GM23338 (cell line): ENCODE measurements at regions not wholly inside any gene's neighbourhood (a gene's known extent, or its start where the extent isn't known, plus 50 kb on each side); places are given as distances from the start of the nearest gene placed in this dataset.

Experiments used
- CREB1 ChIP-seq: fragments of 250-450 bp; sonication (Bioruptor Pico); IDR thresholded peaks from 2 replicates; pipeline ENCODE4 v1.5.0; 2020; ENCODE audit warnings: low read depth, mild to moderate bottlenecking, moderate library complexity
- CTCF ChIP-seq, 2 experiments: fragments of 200-600 bp in 1 of 2; sonication (generic) in 1 of 2; conservative IDR thresholded peaks; 2 replicates each; pipeline versions ENCODE4 v1.5.1 to v1.6.1; 2016 to 2017; ENCODE audit warnings: antibody characterized with exemption in 2 of 2, low read depth in 2 of 2, mild to moderate bottlenecking in 2 of 2, moderate library complexity in 1 of 2
- JUNB ChIP-seq: IDR thresholded peaks from one replicate; pipeline ENCODE4 v1.6.1; 2016; ENCODE audit warnings: antibody characterized with exemption; ENCODE audit not compliant: unreplicated experiment
- NANOG ChIP-seq: IDR thresholded peaks from 2 replicates; pipeline ENCODE4 v1.6.1; 2016; ENCODE audit warnings: antibody characterized with exemption, borderline replicate concordance
- POLR2AphosphoS5 ChIP-seq: IDR thresholded peaks from 2 replicates; pipeline ENCODE4 v1.6.1; 2016; ENCODE audit warnings: antibody characterized with exemption, low read depth
- STAT1 ChIP-seq: IDR thresholded peaks from one replicate; pipeline ENCODE4 v1.6.1; 2016; ENCODE audit warnings: antibody characterized with exemption; ENCODE audit not compliant: unreplicated experiment
- ZNF114 ChIP-seq: fragments of 250-450 bp; sonication (Bioruptor Pico); IDR thresholded peaks from 2 replicates; pipeline ENCODE4 v1.5.0; 2020; ENCODE audit warnings: mild to moderate bottlenecking, moderate library complexity
- ZNF331 ChIP-seq: fragments of 250-450 bp; sonication (Bioruptor Pico); IDR thresholded peaks from 2 replicates; pipeline ENCODE4 v1.5.0; 2020; ENCODE audit warnings: low read depth, mild to moderate bottlenecking, moderate library complexity
- TF ChIP-seq, protein P1 (sequence below): fragments of 250-450 bp; sonication (Bioruptor Pico); IDR thresholded peaks from 2 replicates; pipeline ENCODE4 v1.5.0; 2020; ENCODE audit warnings: mild to moderate bottlenecking, moderate library complexity
- TF ChIP-seq, protein P2 (sequence below): IDR thresholded peaks from 2 replicates; pipeline ENCODE4 v1.6.1; 2016; ENCODE audit warnings: antibody characterized with exemption

DNA sequence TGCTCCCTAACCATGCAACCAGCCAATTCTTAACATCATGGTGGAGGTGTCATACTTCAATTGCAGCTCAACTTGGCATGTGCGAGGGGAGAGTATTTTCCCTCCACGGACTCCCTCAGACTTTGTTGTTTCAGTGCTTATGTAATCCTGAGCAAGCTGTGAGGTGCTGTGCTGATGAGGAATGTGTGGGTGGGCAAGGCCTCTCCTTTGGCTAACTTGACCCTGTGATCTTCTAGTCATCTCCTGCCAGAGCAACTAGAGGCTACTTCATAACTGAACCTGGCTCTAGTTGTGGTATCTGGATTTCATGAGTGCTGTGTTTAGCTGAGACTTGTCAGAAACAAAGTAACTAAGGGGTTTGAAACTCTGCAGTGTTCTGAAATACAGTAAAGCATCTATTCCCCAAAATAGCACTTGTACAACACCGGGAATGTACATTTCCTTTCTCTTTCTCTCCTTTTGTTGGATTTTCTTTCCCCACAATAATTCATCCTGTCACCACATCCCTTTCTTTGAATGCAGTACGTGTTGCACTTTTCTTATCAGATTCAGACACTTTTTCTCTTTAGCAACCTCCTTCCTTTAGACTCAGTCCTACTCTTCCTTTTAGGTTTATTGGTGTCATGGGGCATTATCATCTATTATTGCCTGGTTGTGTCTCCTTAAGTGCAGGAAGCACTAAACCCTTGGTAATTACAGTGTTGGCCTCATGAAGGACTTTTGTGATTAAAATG, 415.2 kb upstream of the NR3C2 start (continued):
- TF ChIP-seq, protein P1, sequence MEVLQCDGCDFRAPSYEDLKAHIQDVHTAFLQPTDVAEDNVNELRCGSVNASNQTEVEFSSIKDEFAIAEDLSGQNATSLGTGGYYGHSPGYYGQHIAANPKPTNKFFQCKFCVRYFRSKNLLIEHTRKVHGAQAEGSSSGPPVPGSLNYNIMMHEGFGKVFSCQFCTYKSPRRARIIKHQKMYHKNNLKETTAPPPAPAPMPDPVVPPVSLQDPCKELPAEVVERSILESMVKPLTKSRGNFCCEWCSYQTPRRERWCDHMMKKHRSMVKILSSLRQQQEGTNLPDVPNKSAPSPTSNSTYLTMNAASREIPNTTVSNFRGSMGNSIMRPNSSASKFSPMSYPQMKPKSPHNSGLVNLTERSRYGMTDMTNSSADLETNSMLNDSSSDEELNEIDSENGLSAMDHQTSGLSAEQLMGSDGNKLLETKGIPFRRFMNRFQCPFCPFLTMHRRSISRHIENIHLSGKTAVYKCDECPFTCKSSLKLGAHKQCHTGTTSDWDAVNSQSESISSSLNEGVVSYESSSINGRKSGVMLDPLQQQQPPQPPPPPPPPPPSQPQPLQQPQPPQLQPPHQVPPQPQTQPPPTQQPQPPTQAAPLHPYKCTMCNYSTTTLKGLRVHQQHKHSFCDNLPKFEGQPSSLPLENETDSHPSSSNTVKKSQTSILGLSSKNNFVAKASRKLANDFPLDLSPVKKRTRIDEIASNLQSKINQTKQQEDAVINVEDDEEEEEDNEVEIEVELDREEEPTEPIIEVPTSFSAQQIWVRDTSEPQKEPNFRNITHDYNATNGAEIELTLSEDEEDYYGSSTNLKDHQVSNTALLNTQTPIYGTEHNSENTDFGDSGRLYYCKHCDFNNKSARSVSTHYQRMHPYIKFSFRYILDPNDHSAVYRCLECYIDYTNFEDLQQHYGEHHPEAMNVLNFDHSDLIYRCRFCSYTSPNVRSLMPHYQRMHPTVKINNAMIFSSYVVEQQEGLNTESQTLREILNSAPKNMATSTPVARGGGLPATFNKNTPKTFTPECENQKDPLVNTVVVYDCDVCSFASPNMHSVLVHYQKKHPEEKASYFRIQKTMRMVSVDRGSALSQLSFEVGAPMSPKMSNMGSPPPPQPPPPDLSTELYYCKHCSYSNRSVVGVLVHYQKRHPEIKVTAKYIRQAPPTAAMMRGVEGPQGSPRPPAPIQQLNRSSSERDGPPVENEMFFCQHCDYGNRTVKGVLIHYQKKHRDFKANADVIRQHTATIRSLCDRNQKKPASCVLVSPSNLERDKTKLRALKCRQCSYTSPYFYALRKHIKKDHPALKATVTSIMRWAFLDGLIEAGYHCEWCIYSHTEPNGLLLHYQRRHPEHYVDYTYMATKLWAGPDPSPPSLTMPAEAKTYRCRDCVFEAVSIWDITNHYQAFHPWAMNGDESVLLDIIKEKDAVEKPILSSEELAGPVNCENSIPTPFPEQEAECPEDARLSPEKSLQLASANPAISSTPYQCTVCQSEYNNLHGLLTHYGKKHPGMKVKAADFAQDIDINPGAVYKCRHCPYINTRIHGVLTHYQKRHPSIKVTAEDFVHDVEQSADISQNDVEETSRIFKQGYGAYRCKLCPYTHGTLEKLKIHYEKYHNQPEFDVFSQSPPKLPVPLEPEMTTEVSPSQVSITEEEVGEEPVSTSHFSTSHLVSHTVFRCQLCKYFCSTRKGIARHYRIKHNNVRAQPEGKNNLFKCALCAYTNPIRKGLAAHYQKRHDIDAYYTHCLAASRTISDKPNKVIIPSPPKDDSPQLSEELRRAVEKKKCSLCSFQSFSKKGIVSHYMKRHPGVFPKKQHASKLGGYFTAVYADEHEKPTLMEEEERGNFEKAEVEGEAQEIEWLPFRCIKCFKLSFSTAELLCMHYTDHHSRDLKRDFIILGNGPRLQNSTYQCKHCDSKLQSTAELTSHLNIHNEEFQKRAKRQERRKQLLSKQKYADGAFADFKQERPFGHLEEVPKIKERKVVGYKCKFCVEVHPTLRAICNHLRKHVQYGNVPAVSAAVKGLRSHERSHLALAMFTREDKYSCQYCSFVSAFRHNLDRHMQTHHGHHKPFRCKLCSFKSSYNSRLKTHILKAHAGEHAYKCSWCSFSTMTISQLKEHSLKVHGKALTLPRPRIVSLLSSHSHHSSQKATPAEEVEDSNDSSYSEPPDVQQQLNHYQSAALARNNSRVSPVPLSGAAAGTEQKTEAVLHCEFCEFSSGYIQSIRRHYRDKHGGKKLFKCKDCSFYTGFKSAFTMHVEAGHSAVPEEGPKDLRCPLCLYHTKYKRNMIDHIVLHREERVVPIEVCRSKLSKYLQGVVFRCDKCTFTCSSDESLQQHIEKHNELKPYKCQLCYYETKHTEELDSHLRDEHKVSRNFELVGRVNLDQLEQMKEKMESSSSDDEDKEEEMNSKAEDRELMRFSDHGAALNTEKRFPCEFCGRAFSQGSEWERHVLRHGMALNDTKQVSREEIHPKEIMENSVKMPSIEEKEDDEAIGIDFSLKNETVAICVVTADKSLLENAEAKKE (CRISPR knock-in tag): no peak
- TF ChIP-seq, protein P2, sequence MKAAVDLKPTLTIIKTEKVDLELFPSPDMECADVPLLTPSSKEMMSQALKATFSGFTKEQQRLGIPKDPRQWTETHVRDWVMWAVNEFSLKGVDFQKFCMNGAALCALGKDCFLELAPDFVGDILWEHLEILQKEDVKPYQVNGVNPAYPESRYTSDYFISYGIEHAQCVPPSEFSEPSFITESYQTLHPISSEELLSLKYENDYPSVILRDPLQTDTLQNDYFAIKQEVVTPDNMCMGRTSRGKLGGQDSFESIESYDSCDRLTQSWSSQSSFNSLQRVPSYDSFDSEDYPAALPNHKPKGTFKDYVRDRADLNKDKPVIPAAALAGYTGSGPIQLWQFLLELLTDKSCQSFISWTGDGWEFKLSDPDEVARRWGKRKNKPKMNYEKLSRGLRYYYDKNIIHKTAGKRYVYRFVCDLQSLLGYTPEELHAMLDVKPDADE: no peak
- TF ChIP-seq NANOG (no peak), JUNB (no peak), CTCF (conservative IDR thresholded peaks at IDR 0.05; ENCODE audit: low read depth in 2 of 2) (no peak), STAT1 (no peak), ZNF114 (CRISPR knock-in tag) (no peak), CREB1 (no peak), ZNF331 (no peak), POLR2AphosphoS5 (no peak)
